EH (cell line): ENCODE measurements at regions not wholly inside any gene's neighbourhood (a gene's known extent, or its start where the extent isn't known, plus 50 kb on each side); places are given as distances from the start of the nearest gene placed in this dataset.
"Not testable (repeated sequence)": the region's sequence is repeated elsewhere in the genome, so short reads cannot be mapped to it uniquely, and the experiment has no call there.

Experiments
- DNase-seq: peaks from one replicate; pipeline ENCODE4 v3.0.0-alpha.2; 2015; ENCODE audit warnings: low read depth

- no peak for DNase-seq
Measured at GRCh38 chr18:52200921-52201663, 138.9 kb upstream of the DCC start.

GRCh38 chr18:52208646-52209045, 131.4 kb upstream of the DCC start:
- DNase-seq, result no peak

GRCh38 chr18:52216109-52216508, 123.9 kb upstream of the DCC start:
- no peak for DNase-seq

GRCh38 chr18:52216666-52217065, 123.3 kb upstream of the DCC start:
- no peak for DNase-seq

GRCh38 chr18:52219102-52219501, 120.9 kb upstream of the DCC start:
- no peak for DNase-seq

- DNase-seq, result no peak
Measured at GRCh38 chr18:52220062-52220591, 119.9 kb upstream of the DCC start.

GRCh38 chr18:52222211-52222610, 117.8 kb upstream of the DCC start:
- DNase-seq, result no peak

- no peak for DNase-seq
Measured at GRCh38 chr18:52227536-52227935, 112.5 kb upstream of the DCC start.

GRCh38 chr18:52228166-52228565, 111.8 kb upstream of the DCC start:
- no peak for DNase-seq

GRCh38 chr18:52236131-52236530, 103.9 kb upstream of the DCC start:
- no peak for DNase-seq

- DNase-seq, result no peak
Measured at GRCh38 chr18:52237551-52237950, 102.4 kb upstream of the DCC start.

GRCh38 chr18:52242711-52243110, 97.3 kb upstream of the DCC start:
- DNase-seq, result no peak

GRCh38 chr18:52244658-52245057, 95.3 kb upstream of the DCC start:
- no peak for DNase-seq

- no peak for DNase-seq
Measured at GRCh38 chr18:52254367-52254766, 85.6 kb upstream of the DCC start.

GRCh38 chr18:52257417-52257816, 82.6 kb upstream of the DCC start:
- not testable (repeated sequence) for DNase-seq

GRCh38 chr18:52275817-52276216, 64.2 kb upstream of the DCC start:
- no peak for DNase-seq

- DNase-seq, result no peak
Measured at GRCh38 chr18:52277785-52278184, 62.2 kb upstream of the DCC start.

GRCh38 chr18:52278191-52278590, 61.8 kb upstream of the DCC start:
- no peak for DNase-seq

GRCh38 chr18:52280702-52281101, 59.3 kb upstream of the DCC start:
- no peak for DNase-seq

- DNase-seq, result no peak
Measured at GRCh38 chr18:52283927-52284326, 56.1 kb upstream of the DCC start.

GRCh38 chr18:52286675-52287074, 53.3 kb upstream of the DCC start:
- no peak for DNase-seq

GRCh38 chr18:52287151-52287550, 52.8 kb upstream of the DCC start:
- no peak for DNase-seq

- DNase-seq, result no peak
Measured at GRCh38 chr18:52288403-52289004, 51.5 kb upstream of the DCC start.

- no peak for DNase-seq
Measured at GRCh38 chr18:52289392-52289791, 50.6 kb upstream of the DCC start.
